GM10248 (cell line): ENCODE measurements at regions not wholly inside any gene's neighbourhood (a gene's known extent, or its start where the extent isn't known, plus 50 kb on each side); places are given as distances from the start of the nearest gene placed in this dataset.

Experiments used
- CTCF ChIA-PET: fragments of 300-600 bp; sonication (Branson Sonifier 250); formaldehyde crosslinking; extraction: SDS; loops from one replicate; lab custom pipeline; 2021; ENCODE audit warnings: antibody characterized with exemption; lab: Yijun Ruan, JAX
- POLR2A ChIA-PET: fragments of 350-650 bp; sonication (Branson Sonifier 250); formaldehyde crosslinking; extraction: SDS; loops from one replicate; lab custom pipeline; 2020; ENCODE audit warnings: antibody characterized with exemption; lab: Yijun Ruan, JAX
- DNase-seq: peaks from one replicate; pipeline ENCODE4 v3.0.0; 2012; ENCODE audit errors: extremely low spot score
- TF ChIP-seq, protein P1 (sequence below): IDR thresholded peaks from 2 replicates; pipeline ENCODE4 v1.5.1; 2012; ENCODE audit warnings: mild to moderate bottlenecking, low read depth; ENCODE audit errors: extremely low read depth, missing control alignments, control extremely low read depth

DNA sequence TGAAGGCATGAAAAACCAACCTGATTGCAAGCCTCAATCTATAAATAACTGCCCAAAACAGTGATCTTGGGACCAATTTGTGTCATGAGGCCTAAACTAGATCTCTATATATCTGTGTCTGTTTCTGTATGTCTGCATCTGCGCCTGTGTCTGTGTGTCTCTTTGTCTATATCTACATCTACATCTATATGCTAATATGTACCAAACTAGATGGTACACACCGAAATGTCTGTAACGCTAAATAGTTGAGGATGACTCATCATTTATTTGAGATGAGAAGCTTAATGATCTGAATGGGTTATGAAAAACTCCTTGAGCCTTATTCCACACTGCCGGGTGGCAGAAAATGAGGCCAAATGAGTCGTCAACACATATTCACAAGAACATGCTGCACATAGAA lies 982.3 kb downstream of the ROBO2 start:
- ChIA-PET CTCF (no interaction called here), POLR2A (no interaction called here)
- DNase-seq: no peak
- TF ChIP-seq, protein P1, sequence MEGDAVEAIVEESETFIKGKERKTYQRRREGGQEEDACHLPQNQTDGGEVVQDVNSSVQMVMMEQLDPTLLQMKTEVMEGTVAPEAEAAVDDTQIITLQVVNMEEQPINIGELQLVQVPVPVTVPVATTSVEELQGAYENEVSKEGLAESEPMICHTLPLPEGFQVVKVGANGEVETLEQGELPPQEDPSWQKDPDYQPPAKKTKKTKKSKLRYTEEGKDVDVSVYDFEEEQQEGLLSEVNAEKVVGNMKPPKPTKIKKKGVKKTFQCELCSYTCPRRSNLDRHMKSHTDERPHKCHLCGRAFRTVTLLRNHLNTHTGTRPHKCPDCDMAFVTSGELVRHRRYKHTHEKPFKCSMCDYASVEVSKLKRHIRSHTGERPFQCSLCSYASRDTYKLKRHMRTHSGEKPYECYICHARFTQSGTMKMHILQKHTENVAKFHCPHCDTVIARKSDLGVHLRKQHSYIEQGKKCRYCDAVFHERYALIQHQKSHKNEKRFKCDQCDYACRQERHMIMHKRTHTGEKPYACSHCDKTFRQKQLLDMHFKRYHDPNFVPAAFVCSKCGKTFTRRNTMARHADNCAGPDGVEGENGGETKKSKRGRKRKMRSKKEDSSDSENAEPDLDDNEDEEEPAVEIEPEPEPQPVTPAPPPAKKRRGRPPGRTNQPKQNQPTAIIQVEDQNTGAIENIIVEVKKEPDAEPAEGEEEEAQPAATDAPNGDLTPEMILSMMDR: no peak

DNA sequence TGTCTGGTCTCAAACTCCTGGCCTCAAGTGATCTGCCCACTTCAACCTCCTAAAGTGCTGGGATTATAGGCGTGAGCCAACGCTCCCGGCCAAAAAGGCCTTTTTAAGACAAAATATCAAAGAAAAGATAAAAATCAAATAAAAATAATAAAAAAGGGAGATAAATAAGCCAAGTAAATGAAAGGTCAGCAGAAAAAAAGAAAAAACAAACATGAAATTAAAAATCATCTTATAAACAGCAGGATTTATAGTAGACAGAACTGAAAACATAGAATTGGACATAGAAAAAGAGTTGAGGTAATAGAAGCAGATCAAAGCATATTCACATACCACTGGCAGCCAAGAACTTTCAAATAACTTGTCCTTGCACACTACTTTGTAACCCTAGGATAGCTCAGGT lies 983.4 kb downstream of the ROBO2 start:
- ChIA-PET POLR2A (no interaction called here), CTCF (no interaction called here)
- no peak for DNase-seq
- TF ChIP-seq, protein P1: no peak

DNA sequence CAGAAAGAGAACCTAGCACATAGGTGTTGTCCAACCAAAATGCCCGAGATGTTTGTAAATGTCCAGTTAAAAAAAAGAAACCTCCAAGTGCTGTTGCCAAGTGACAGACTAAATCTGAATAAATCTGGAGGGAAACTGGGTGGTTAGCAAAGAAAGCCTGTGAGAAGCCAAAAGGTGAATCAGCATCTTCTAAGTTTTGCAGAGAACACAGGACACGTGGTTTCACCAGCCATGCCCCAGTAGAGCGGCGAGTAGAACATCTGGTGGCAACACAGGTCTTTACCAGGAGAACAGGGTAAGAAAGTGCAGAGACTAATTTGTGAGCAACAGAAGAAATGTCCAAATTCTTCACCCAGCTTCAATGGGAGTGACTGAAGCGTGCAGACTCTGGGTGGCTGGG lies 986.0 kb downstream of the ROBO2 start:
- POLR2A ChIA-PET: no interaction called here
- CTCF ChIA-PET: no interaction called here
- DNase-seq: no peak
- TF ChIP-seq, protein P1: no peak

DNA sequence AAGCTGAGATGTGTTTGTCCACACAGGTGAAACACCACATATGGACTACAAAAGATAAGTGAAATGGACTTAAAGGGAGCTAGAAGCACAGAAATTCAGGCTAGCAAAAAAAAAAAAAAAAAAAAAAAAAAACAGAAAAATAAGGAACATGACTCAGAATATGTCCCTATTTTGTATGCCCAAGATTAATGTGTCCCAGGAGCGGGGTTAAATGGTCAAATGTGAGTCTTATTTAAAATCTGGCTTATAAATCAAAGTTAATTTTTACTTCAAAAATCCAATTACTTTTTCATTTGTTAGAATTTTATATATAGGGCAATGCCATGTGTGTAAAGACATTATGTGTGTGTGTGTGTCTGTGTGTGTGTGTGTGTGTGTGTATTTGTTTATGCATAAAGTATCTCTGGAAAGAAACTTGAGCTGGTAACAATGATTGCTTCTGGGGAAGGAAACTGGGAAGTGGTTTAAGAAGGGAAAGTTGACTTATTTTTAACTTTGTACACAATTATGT lies 986.5 kb downstream of the ROBO2 start:
- CTCF ChIA-PET: no interaction called here
- POLR2A ChIA-PET: no interaction called here
- TF ChIP-seq, protein P1: no peak
- DNase-seq: no peak

DNA sequence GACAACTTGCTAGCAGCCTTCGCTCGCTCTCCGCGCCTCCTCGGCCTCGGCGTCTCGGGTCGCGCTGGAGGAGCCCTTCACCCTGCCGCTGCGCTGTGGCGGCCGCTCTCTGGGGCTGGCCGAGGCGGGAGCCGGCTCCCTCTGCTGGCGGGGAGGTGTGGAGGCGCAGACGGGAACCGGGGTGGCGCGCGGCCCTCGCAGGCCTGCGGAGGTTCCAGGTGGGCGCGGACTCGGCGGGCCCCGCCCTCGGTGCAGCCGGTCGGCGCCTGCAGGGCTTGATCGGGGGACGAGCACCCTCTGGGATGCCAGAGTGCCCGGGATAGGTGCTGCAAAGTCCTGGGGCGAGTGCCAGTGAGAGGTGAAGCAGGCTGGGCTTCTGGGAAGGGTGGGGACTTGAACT lies 989.9 kb downstream of the ROBO2 start:
- TF ChIP-seq, protein P1: no peak
- ChIA-PET CTCF (no interaction called here), POLR2A (no interaction called here)
- no peak for DNase-seq

DNA sequence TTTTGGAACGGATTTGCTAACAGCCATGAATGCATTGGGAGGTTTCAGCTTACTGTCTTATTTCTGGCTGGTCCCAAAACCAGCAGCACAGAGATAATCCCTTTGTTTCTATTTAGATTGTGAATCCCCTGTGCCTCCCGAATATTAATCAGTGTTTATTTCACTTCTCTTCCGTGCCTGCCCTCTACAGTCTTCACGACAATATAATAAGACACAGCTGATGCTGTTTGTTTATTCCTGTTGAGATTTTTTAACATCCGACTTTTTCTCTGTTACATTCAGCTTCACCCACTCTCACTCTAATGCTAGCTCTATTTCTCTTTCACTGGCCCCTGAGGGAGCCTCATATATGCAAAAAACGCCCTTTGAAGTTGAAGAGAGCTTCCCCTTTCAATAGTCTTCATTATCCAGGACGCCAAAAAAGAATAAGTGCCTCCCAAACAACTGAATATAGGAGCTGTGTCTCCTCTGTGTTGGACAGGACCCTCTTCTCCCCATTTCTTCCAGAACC lies 995.3 kb downstream of the ROBO2 start:
- ChIA-PET CTCF (no interaction called here), POLR2A (no interaction called here)
- no peak for DNase-seq
- TF ChIP-seq, protein P1: no peak
